Activated CD4-positive, alpha-beta memory T cell treated with anti-CD3 and anti-CD28 coated beads, Interleukin-2, amount 10 ng/mL, durations not matched to agents 7 days and 5 days (primary cell): ENCODE measurements at regions not wholly inside any gene's neighbourhood (a gene's known extent, or its start where the extent isn't known, plus 50 kb on each side); places are given as distances from the start of the nearest gene placed in this dataset.

Experiments used
- CTCF ChIA-PET: fragments of 350-600 bp; sonication (Branson Sonifier 250); formaldehyde crosslinking; loops from one replicate; lab custom pipeline; 2021; ENCODE audit warnings: antibody characterized with exemption, inconsistent platforms; lab: Charles Lee
- POLR2A ChIA-PET: fragments of 350-600 bp; sonication (Branson Sonifier 250); formaldehyde crosslinking; loops from one replicate; lab custom pipeline; 2021; ENCODE audit warnings: antibody characterized with exemption; lab: Charles Lee
- DNase-seq: peaks from one replicate; pipeline ENCODE4 v3.0.0-alpha.2; 2020
- H3K27ac Mint-ChIP-seq: one replicate; pipeline ENCODE4 v1.8.0; 2021; ENCODE audit warnings: mild to moderate bottlenecking, mixed read lengths
- H3K27me3 Mint-ChIP-seq: one replicate; pipeline ENCODE4 v1.8.0; 2021; ENCODE audit warnings: mixed read lengths
- H3K36me3 Mint-ChIP-seq: one replicate; pipeline ENCODE4 v1.8.0; 2021; ENCODE audit warnings: low read depth, mixed read lengths
- H3K4me1 Mint-ChIP-seq: one replicate; pipeline ENCODE4 v1.8.0; 2021; ENCODE audit warnings: mixed read lengths
- H3K4me3 Mint-ChIP-seq: one replicate; pipeline ENCODE4 v1.8.0; 2021; ENCODE audit warnings: mild to moderate bottlenecking, mixed read lengths
- H3K9me3 Mint-ChIP-seq: one replicate; pipeline ENCODE4 v1.8.0; 2021; ENCODE audit warnings: mixed read lengths

- Mint-ChIP-seq H3K9me3 (peaks cover 2% of the 10 kb centered on the region), H3K4me1 (no peaks in the 10 kb centered on the region), H3K36me3 (no peaks in the 10 kb centered on the region), H3K27ac (no peak overlapping the region), H3K4me3 (no peak overlapping the region), H3K27me3 (no peaks in the 10 kb centered on the region)
- CTCF ChIA-PET, result no interaction called here
- DNase-seq, result no peak
- POLR2A ChIA-PET, result no interaction called here
Observed at GRCh38 chr6:92371211-92372208, 1047.8 kb downstream of the EPHA7 start.

DNA sequence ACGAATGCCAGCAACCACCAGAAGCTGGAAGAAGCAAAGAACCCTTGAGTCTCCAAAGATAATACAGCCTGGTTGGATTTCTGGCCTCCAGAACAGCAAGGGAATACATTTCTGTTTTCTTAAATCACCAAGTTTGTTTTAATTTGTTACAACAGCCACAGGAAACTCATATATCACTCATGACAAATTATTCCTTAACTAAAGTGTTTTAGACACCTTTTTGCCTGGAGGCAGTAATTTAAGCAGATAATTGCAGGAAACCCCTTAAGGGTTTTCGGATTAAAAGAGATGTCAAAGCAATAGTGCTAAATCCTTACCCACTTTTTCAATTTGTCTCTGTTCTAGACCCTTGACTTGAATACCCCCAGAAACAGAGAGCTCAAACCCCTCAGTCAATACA lies 1050.0 kb downstream of the EPHA7 start:
- DNase-seq, result no peak
- Mint-ChIP-seq H3K27ac (no peak overlapping the region), H3K27me3 (no peaks in the 10 kb centered on the region), H3K36me3 (no peaks in the 10 kb centered on the region), H3K9me3 (peaks cover 7% of the 10 kb centered on the region), H3K4me3 (no peak overlapping the region), H3K4me1 (no peaks in the 10 kb centered on the region)
- CTCF ChIA-PET, result no interaction called here
- POLR2A ChIA-PET, result no interaction called here

DNA sequence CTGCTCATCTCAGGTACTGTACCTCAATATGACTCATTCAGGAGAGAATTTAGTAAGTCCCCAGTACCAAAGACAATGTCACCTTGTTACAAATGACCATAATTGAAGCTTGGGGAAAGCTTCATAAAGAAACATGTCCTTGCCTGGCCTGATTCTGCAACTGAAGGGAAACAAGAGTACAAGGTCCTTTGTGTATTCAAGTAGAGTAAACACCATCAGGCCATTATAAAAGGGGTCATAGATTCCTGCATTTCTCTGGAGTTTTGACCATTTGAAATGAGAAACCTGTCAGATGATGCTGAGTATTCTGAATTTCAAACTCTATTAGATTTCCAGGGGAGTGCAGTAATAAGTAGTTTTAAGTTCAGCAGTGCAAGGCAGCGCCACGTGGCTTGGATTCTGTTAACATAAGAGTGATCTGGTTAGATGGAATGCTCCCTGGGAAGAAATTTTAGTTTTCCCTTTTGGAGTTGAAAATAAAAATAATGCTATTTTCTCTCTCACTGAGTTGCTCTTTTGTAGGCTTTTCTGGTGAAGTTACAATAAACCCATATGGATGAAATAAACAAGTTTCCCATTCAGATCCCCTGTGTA lies 1054.3 kb downstream of the EPHA7 start:
- H3K27ac Mint-ChIP-seq, result no peak overlapping the region
- no peaks in the 10 kb centered on the region for H3K27me3 Mint-ChIP-seq
- ChIA-PET CTCF (no interaction called here), POLR2A (no interaction called here)
- no peak for DNase-seq
- H3K36me3 Mint-ChIP-seq, result no peaks in the 10 kb centered on the region
- H3K4me3 Mint-ChIP-seq, result no peak overlapping the region
- no peaks in the 10 kb centered on the region for H3K4me1 Mint-ChIP-seq
- peaks cover 10% of the 10 kb centered on the region for H3K9me3 Mint-ChIP-seq

DNA sequence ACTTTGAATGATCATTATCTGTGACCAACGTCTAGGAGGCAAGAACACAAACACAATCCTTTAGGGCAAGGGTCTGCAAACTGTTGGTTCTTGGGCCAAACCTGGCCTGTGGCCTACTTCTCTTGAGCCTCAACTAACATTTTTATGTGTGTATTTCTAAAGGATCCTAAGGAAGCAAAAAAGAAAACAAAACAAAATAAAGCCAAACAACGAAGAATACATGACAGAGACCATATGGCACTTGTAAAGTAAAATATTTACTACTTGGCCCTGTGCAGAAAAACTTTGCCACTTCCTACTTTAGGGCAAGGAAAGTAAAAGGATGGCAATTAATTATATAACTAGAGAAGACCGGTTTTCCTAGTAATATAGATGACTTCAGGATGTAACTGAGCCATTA lies 1056.2 kb downstream of the EPHA7 start:
- ChIA-PET POLR2A (no interaction called here), CTCF (no interaction called here)
- no peaks in the 10 kb centered on the region for H3K36me3 Mint-ChIP-seq
- H3K4me1 Mint-ChIP-seq, result no peaks in the 10 kb centered on the region
- no peak overlapping the region for H3K4me3 Mint-ChIP-seq
- H3K9me3 Mint-ChIP-seq, result peaks cover 10% of the 10 kb centered on the region
- no peak for DNase-seq
- no peak overlapping the region for H3K27ac Mint-ChIP-seq
- no peaks in the 10 kb centered on the region for H3K27me3 Mint-ChIP-seq

DNA sequence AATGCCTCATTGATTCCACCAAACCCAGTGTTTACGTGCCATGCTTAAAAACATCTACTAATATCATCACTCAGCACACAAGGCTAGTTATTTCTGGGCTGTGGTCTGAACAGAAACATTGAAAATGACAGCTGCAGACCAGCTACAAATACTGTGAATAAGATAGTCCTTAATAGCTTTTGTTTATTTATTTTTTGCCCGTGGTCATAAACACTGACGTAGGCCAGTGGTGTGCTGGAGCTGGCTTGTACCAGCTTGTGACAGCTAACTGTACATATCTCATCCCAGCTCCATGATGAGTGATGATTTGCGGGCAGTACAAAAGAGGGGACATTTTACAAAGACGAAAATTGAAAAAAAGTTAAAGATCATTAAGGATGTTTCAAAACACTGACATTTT lies 1057.0 kb downstream of the EPHA7 start:
- no peak overlapping the region for H3K27ac Mint-ChIP-seq
- no peak for DNase-seq
- POLR2A ChIA-PET, result no interaction called here
- peaks cover 10% of the 10 kb centered on the region for H3K9me3 Mint-ChIP-seq
- CTCF ChIA-PET, result no interaction called here
- no peak overlapping the region for H3K4me3 Mint-ChIP-seq
- H3K4me1 Mint-ChIP-seq, result no peaks in the 10 kb centered on the region
- H3K27me3 Mint-ChIP-seq, result no peaks in the 10 kb centered on the region
- no peaks in the 10 kb centered on the region for H3K36me3 Mint-ChIP-seq

DNA sequence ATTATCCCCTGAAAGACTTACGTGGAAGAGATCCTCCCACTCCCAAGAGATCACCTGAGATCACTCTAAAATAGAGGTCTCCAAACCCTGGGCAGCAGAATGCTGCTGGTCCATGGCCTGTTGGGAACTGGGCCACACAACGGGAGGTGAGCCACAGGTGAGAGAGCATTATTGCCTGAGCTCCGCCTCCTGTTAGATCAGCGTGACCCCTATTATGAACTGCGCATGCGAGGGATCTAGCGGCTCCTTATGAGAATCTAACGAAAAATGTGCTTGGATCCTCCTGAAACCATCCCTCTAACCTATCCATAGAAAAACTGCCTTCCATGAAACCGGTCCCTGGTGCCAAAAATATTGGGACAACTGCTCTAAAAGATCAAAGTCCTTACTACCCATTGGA lies 1057.4 kb downstream of the EPHA7 start:
- H3K9me3 Mint-ChIP-seq, result peaks cover 10% of the 10 kb centered on the region
- H3K4me3 Mint-ChIP-seq, result no peak overlapping the region
- CTCF ChIA-PET, result no interaction called here
- H3K27ac Mint-ChIP-seq, result no peak overlapping the region
- H3K27me3 Mint-ChIP-seq, result no peaks in the 10 kb centered on the region
- no peaks in the 10 kb centered on the region for H3K4me1 Mint-ChIP-seq
- no peak for DNase-seq
- no peaks in the 10 kb centered on the region for H3K36me3 Mint-ChIP-seq
- POLR2A ChIA-PET, result no interaction called here

DNA sequence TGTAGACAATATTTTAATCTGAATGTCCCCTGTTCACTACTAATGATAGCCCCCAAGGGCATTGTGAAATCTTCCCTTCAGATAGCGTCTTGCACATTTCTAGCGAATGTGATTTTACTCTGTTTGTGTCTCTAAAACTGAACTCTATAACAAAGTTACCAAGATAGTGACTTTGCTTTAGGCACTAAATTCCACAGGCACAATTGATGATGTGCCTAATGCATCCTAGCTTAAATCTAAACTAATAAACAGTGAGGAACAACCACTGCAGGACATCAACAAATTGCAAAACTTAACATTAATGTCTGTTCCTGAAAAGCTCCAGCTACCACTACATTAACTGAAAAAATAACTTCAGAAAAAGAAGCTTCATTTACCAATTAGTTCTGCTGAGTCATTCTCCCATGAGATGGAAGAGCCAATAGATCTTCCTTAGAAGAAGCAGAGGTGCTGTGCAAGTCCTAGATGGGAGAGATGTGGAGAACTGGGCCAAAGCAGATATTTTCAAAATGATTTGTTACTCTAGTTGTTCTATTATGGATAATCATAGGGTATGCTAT lies 1065.0 kb downstream of the EPHA7 start:
- DNase-seq, result no peak
- POLR2A ChIA-PET, result interaction anchor here (0.6 kb wide), 1 partner anchor 1482 kb away, joined by 4 read pairs; no protein-coding TSS in a partner anchor
- Mint-ChIP-seq H3K27me3 (no peaks in the 10 kb centered on the region), H3K4me3 (no peak overlapping the region), H3K36me3 (no peaks in the 10 kb centered on the region), H3K27ac (no peak overlapping the region), H3K9me3 (peaks cover 5% of the 10 kb centered on the region), H3K4me1 (no peaks in the 10 kb centered on the region)
- CTCF ChIA-PET, result no interaction called here

- H3K4me3 Mint-ChIP-seq, result no peak overlapping the region
- POLR2A ChIA-PET, result no interaction called here
Observed at GRCh38 chr6:92352130-92352529, 1067.2 kb downstream of the EPHA7 start.

GRCh38 chr6:92341201-92341600 lies 1078.2 kb downstream of the EPHA7 start:
- Mint-ChIP-seq H3K9me3 (no peaks in the 10 kb centered on the region), H3K4me1 (no peaks in the 10 kb centered on the region), H3K27ac (no peak overlapping the region), H3K4me3 (no peak overlapping the region), H3K27me3 (no peaks in the 10 kb centered on the region), H3K36me3 (no peaks in the 10 kb centered on the region)
- no peak for DNase-seq
- ChIA-PET CTCF (no interaction called here), POLR2A (no interaction called here)

More at GRCh38 chr6:92352130-92352529, 1067.2 kb downstream of the EPHA7 start:
- no peaks in the 10 kb centered on the region for H3K36me3 Mint-ChIP-seq
- no peaks in the 10 kb centered on the region for H3K4me1 Mint-ChIP-seq
- no peak overlapping the region for H3K27ac Mint-ChIP-seq
- CTCF ChIA-PET, result no interaction called here
- no peaks in the 10 kb centered on the region for H3K27me3 Mint-ChIP-seq
- peaks cover 5% of the 10 kb centered on the region for H3K9me3 Mint-ChIP-seq
- DNase-seq, result no peak

GRCh38 chr6:92339936-92340640 lies 1079.3 kb downstream of the EPHA7 start:
- CTCF ChIA-PET, result no interaction called here
- Mint-ChIP-seq H3K4me1 (no peaks in the 10 kb centered on the region), H3K4me3 (no peak overlapping the region), H3K36me3 (no peaks in the 10 kb centered on the region), H3K27me3 (no peaks in the 10 kb centered on the region), H3K27ac (no peak overlapping the region), H3K9me3 (no peaks in the 10 kb centered on the region)
- POLR2A ChIA-PET, result no interaction called here
- DNase-seq, result no peak

DNA sequence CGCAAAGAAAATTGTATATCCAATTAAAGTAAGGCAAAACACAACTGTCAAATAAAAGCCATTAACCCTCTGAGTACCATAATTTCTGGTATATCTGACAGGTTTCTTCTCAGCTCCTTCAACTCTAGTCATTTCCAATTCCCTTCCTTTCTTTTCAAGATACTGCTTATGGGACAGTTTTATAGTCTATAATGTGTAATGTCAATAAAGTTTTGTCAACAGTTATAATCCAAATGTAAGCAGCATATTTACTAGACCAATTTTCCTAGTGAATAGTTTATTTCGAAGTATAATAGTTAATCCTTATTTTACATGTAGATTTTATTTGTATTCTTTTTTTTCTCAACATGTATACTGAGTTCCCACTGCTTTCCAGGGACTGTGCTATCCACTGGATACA lies 1081.8 kb downstream of the EPHA7 start:
- H3K4me3 Mint-ChIP-seq, result no peak overlapping the region
- ChIA-PET CTCF (no interaction called here), POLR2A (no interaction called here)
- no peak for DNase-seq
- H3K27me3 Mint-ChIP-seq, result no peaks in the 10 kb centered on the region
- no peak overlapping the region for H3K27ac Mint-ChIP-seq
- no peaks in the 10 kb centered on the region for H3K4me1 Mint-ChIP-seq
- H3K9me3 Mint-ChIP-seq, result no peaks in the 10 kb centered on the region
- H3K36me3 Mint-ChIP-seq, result no peaks in the 10 kb centered on the region

DNA sequence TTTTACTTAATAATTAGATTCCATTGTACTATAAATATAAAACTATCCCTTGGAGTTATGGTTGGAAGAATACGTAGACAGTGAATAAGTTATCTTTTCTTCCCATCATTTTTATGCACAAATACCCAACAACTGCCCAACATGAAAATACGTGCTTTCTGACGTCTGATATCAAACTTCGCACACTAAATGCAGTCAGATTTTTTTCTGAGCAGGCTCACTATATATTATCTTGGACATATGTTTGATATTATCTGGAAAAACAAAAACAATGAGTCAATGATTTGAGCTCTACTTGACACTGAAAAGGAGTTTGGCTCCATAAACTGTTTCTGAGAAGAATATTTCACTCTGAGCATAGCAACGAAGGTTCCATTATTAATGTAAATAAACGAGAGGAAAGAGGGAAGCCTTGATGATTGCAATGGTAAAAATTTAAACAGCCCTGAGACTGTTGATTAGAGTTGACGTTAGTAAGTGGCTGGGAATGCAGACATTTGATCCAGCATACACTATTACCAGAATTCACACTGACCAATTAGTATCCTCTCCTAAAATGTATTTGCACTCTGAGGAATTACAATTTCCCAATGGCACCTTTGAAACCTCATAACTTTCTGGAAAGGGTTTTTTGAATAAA lies 1090.0 kb downstream of the EPHA7 start:
- no peaks in the 10 kb centered on the region for H3K27me3 Mint-ChIP-seq
- ChIA-PET POLR2A (no interaction called here), CTCF (no interaction called here)
- no peaks in the 10 kb centered on the region for H3K9me3 Mint-ChIP-seq
- H3K4me3 Mint-ChIP-seq, result no peak overlapping the region
- no peak overlapping the region for H3K27ac Mint-ChIP-seq
- no peaks in the 10 kb centered on the region for H3K4me1 Mint-ChIP-seq
- no peak for DNase-seq
- H3K36me3 Mint-ChIP-seq, result no peaks in the 10 kb centered on the region
